ENCODE measurements at regions not wholly inside any gene's neighbourhood (a gene's known extent, or its start where the extent isn't known, plus 50 kb on each side); places are given as distances from the start of the nearest gene placed in this dataset.
"Not testable (repeated sequence)": the region's sequence is repeated elsewhere in the genome, so short reads cannot be mapped to it uniquely, and the experiment has no call there.

DNA sequence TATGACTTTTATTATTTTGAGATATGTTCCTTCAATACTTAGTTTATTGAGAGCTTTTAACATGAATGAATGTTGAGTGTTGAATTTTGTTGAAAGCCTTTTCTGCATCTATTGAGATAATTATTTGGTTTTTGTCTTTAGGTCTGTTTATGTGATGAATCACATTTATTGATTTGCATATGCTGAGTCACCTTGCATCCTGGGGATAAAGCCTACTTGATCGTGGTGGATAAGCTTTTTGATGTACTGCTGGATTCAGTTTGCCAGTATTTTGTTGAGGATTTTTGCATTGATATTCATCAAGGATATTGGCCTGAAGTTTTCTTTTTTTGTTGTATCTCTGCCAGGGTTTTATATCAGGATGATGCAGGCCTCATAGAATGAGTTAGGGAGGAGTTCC lies 106.5 kb upstream of the DAZL start:
- DNase-seq: not testable (repeated sequence)

DNA sequence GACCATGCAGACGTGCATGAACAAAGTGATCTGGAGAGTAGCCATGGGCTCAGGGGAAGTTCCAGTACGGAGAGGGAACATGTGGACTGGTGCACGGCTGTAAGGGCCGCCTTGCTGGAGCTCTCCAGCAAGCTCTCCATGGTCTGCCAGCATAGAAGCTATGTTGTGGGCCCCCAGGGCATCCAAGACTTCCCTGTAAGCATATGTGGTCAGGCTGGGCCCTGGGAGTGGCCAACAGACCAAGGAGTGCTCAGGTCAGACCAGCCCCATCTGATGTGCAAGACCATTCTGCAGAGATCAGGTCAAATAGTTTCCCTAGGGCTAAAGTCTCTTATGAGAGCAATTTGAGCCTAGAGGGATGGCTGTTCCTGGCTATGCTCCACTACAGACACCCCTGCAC lies 110.1 kb upstream of the DAZL start:
- DNase-seq: no peak

DNA sequence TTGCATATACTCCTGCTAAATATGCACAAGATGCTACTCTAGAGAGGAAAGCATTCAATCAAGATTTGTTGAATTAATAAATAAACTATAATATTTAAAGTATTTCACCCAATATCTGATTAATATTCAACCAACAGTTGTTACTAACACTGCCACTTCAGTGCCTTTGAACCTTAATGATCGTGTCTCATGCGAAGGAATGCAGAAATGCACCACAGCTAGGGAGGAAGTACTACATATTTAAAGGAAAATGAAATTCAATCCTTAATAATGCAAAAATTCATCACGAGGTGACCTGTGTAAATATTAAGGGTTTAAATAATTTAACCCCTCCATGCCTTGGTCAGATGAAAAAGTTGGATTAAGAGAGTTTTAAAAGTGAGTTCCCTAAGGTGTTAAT lies 114.2 kb upstream of the DAZL start:
- no peak for DNase-seq

DNA sequence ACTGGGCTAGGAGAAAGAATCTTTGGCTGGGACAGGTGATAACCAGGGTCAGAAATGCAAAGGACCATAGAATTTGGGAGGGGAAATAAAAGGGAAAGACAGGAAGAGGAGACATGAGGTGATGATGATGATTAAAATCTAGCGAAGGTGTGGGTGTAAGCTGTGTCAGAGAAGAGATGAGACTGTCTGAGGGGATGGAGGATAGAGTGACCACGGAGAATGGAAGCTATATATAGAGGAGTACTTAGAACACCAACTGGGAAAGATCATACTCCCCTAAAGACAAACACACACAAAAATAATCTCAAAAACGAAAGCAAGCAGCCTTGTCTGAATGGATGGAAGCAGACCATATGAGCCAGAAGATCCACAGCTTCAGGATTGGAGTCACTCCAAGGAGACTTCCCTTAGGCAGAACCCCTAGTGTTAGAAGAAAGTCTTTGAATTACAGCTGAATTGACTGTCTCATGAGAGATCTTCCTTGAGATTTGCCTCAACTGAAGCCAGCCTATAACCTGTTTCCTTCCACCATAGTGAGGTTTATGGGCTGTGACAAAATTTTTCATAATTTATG lies 115.2 kb upstream of the DAZL start:
- no peak for DNase-seq

DNA sequence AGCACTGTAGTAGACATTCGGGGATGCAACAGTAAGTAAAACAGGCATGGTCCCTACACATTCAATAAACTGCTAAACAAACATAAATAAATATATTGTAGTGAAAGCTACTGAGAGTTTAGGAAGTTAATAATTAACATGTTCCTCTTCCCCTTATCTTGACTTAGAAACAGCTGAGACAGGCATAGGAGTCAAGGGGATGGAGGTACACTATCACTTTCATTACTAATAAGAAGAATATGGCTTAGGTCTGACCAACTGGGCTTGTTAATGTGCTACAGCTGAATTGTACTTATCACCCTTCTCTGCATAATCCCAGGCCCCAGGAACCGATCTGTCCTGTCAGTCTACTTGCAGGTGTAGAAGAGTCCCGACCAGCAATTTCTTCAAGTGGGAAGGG lies 116.3 kb upstream of the DAZL start:
- DNase-seq: no peak

DNA sequence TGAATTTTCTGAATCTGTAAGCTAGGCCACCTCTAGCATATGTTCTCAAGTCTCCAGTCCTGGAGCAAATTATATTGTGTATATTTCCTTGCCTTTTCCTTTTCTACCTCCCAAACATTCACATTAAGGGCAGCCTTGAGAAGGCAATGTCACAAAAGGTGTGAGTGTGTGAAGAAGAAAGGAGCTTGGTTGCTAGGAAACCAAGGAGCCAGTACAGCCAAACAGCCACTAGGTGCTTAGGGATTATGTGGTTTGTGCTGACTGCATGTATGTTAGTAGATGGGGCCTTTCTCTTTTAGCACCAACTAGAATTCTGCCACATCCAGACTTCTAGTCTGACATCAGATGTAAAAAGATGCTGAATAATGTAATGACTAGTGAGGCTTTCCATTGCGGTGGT lies 118.8 kb upstream of the DAZL start:
- DNase-seq: no peak

DNA sequence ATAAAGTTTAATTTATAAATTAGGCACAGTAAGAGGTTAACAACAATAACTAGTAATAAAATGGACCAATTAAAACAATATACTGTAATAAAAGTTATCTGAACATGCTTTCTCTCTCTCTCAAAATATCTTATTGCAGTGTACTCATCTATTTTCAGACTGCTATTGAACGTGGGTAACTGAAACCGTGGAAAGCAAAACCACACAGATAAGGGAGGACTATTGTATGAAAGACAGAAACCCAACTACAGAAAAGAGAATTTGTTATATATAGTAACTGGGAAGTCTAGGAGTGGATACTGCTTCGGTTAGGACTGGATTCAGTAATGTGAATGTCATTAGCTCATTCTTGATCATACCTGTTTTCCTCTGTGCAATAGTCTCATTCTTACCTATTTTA lies 119.3 kb upstream of the DAZL start:
- DNase-seq: no peak

DNA sequence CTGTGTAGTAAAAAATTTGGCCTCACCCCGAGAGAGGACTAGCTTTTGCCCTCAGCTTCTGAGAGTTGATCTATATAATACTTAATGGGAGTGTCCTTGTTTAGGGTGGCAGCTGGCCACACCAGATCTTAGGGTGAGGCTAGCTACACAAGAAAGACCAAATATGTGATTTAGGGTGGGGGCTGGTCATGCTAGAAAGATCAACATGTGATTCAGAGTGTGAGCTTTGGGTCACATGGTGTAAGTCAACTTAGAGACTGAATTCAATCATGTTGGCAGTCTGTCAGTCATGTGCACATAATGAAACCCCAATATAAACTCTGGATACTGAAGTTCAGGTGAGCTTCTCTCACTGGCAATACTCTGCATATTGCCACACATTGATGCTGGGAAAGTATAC lies 120.7 kb upstream of the DAZL start:
- DNase-seq: no peak

DNA sequence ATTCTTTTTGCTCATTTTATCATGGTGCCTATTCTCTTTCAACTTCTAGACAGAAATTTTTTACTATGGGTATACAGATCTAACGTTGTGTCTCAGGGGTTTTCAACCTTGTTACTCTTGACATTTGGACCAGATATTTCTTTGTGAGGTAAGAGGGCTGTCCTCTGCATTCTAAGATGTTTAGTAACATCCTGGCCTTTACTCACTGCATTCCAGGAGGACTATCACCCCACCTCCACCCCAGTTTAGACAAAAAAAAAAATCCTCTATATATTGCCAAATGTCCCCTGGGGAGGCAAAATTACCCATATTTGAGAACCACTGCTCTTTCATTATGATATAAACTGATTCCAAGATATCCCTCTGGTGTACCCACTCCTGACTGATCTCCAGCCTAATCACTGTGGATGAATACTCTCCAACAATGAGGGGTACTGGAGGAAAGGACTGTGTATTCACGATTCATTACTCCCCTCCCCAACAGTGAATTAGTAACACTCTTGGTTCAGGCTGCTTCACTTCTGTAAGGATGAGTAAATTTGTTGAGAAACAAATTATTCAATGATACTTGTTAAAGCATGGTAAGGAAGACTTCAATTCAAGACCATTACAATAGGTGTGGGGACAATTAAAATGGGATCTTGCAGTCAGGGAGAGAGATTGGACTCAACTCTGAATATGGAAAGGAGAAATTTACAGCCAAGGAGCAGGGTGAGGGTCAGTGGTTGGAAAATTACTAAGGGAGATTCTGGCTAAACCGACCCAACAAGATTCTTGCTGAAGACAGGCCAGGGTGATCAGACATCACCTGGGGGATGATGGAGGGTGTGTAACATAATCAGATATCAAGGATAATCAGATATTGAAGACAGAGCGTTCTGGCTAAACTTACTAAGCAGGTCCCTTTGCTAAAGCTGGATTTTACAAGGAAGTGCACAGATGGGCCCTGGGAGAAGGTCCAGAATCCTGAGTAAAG lies 123.8 kb upstream of the DAZL start:
- no peak for DNase-seq

DNA sequence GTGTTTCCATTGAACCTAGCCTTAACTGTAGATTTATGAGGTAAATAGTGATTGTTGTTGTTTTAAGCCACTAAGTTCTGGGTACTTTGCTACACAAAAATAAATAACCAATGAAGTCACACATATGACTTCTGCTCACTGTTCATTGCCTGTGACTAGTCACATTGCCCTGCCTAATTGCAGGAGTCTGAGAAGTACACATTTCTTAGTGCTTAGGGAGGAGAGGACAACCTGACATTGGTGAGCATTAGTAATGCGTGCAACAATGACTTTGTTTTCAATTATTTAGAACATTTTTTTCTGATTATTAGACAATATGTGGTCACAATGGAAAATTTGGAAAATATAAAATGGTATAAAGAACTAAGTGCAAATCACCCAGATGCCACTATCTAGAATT lies 133.2 kb upstream of the DAZL start:
- no peak for DNase-seq

DNA sequence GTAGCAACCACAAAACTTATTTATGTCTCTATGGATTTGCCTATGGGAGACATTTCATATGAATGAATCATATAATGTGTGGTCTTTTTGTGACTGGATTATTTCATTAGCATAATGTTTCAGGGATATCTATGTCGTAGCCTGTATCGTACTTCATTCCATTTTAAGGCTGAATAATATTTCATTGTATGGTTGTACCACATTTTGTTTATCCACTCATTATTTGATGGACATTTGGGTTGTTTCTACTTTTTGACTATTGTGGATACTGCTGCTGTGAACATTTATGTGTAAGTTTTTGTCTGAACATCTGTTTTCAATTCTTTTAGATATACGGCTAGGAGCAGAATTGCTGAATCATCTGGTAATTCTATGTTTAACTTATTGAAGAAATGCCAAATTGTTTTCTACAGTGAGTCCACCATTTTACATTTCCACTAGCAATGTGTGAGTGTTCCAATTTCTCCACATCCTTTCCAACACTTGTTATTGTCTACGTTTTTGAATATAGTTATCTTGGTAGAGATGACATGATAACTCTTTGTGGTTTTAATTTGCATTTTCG lies 134.4 kb upstream of the DAZL start:
- DNase-seq: no peak

DNA sequence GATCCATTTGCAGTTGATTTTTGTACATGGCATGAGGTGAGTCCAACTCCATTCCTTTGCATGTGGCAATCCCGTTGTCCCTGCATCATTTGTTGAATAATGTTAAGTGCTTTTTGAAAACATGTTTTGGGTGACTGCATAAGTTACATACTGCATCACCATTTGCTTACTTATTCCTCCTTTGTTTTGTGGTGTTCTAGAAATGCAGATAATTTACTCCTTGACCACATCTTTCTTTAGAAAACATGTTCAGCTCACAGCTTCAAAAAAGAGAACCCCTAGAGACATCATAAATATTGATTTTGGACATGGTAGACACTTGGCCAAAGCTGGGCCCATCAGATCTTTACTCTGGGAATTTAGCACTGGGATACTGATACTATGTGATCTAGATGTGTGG lies 135.3 kb upstream of the DAZL start:
- DNase-seq: no peak

DNA sequence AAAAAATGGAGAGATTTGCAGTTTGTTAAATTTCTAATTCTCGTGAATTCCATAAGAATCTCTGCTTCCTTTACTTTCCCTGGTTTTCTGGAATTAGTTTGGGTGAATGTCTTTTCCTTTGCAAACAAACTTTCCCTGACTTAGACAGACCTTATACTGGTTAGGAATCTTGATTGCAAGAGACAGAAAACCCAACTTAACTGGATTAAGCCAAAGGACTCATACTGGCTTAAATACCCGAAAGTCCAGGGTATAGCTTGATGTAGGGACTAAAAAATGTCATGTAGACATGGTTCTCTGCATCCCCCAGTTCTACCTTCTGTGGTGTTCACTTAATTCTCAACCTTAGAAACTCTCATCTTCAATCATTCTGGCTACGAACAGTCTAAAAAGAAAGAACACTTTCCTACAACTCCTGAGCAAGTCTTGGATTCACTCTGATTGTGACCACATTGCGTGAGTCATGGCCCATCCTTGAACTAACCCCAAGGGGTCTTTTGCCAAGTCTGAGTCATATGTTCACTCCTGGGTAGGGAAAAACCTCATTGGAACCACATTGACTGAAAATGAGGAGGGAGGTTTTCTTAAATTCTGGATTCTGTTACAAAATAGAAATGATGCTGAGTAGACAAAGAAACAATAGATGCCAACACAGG lies 136.0 kb upstream of the DAZL start:
- peak; percentile 21 for DNase-seq

DNA sequence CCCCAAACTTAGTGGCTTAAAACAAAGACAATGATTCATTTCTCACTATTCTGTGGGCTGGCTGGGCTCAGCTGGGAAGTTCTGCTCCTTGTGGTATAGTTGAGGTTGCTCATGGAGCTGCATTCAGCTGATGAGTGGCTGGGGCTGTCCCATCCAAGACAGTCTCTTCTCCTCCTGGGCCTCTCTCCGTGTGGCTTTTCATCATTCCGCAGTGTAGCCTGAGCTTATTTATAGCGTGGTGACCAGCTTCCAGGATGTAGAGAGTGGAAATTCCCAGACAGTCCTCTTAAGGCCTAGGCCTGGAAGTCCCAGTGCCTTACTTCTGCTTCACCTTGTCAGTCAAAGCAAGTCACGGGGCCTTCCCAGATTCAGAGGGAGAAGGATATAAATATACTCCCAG lies 136.7 kb upstream of the DAZL start:
- DNase-seq: peak; percentile 21

DNA sequence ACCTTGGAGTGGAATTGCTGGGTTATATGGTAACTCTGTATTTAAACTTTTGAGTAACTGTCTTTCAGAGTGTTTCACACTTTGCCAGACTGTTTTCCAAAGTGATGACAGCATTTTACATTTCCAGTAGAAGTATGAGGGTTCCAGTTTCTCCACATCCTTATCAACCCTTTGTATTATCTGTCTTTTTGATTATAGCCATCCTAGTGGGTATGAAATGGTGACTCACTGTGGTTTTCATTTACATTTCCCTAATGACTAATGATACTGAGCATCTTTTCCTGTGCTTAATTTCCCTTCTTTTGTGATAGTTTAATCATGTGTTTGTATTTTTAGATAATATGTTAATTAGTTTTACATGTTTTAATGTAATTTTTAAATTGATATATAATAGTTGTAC lies 138.1 kb upstream of the DAZL start:
- DNase-seq: no peak

DNA sequence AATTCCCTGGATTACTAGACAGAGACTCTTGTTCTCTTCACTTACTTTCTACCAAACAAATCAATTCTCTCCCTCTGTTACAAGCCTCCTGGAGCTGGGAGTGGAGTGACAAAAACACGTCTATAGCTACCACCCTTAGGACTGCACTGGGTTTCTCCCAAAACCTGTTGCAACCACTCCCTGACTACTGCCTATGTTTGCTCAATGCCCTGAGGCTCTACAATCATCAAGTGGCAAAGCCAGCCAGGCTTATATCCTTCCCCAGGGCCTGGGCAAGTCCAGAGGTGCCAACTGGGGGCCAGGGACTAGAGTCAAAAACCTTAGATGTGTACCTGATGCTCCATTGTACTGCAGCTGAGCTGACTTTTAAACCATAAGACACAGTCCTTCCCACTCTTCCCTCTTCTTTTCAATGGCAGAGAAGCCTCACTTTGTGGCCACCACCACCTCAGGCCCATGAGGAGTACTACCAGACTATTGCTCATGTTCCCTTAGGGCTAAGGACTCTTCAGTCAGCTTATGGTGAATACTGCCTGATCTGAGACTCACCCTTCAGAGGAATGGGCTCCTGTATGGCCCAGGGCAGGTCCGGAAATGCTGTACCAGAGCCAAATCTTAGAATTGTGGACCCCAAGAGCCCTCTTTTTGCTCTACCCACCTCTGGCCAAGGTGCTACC lies 125.4 kb upstream of the PLCL2 start:
- DNase-seq: no peak

DNA sequence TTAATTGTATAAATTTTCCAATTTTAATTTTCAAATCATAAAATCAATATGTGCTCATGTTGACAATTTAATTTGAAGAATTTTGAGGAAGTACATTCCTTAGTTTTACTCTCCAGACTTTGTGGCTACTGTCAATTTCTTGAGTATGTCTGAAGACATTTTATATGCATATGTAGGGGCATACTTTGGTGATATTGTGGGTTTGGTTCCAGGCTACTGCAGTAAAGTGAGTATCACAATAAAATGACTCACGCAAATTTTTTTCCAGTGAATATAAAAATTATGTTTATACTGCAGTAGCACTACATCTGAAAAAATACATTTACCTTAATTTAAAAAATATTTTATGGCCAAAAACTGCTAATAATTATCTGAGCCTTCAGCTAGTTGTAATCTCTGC lies 123.2 kb upstream of the PLCL2 start:
- DNase-seq: no peak

DNA sequence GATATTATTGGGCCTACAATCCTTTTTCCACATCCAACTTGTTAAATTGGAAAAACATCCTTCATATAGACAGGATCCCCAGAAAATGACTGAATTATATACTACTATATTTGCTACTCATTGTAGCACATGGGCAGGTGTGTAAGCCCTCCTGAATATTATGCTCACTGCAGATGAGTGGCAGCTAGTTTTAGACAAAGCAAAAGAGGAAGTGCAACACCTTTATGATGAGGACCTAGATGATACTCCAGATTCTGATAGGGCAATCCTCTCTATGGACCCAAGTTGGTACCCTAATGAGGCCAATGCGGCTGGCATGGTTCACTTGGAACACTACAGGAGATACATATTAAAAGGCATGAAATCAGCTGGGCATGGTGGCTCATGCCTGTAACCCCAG lies 119.1 kb upstream of the PLCL2 start:
- no peak for DNase-seq

DNA sequence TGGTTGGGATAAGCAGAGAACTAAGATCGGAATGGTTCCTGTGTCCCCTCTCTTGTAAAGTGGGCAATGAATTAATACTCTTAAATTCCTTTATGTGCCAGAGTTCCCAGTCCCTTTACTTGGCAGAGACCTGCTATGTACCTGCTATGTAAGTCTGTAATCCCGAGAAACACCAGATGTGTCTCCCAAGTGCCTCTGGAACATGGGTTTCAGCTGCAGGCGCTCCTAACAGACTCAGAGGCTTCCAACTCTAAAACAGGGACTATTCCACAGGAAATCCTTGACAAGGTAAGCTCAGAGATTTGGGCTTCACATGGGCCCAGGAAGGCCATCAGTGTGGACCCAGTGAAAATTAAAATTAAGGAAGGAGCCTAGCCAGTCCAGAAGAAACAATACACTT lies 117.7 kb upstream of the PLCL2 start:
- DNase-seq: no peak

DNA sequence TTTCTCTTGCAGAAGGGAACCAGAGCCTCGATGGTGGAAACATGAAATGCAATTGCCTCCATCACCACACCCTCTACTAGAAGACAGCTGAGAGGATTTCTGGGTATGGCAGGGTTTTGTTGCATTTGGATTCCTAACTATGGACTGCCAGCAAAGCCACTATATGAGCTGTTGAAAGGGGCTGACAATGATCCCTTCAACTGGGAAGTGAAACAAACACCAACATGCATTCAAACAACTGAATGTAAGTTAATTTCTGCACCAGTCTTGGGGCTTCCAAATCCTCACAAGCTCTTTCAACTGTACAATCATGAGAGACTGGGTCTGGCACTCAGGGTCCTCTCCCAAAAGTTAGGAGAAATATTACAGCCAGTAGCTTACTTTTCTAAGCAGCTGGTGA lies 116.7 kb upstream of the PLCL2 start:
- DNase-seq: no peak

DNA sequence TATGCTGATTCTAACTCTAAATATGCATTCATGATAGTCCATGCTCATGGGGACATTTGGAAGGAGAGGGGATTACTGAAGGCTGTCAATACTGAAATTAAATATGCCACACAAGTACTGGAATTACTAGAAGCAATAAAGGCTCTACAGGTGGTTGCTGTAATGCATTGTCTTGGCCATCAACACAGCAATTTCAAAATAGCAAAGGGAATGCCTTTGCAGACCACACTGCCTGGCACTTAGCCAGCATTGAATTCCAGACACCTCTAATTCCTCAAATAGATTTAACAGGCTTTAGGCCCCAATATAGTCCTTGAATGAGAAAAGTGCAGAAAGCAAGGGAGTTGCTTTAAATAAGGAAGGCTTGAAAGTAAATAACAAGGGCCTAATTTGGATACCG lies 115.8 kb upstream of the PLCL2 start:
- no peak for DNase-seq

DNA sequence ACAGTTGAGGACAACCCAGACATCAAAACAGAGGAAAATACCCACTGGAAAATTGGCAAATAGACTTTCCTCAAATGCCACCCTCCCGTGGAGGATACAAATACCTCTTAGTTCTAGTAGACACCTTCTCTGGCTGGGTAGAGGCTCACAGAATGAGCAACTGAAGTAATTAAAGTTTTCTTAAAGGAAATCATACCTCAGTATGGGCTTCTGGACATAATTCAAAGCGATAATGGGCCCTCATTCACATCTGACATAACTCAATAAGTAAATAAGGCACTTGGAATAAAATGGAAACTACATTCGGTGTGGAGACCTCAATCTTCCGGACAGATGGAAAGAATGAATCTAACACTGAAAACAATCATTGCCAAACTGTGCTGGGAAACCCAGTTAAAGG lies 115.2 kb upstream of the PLCL2 start:
- DNase-seq: no peak

DNA sequence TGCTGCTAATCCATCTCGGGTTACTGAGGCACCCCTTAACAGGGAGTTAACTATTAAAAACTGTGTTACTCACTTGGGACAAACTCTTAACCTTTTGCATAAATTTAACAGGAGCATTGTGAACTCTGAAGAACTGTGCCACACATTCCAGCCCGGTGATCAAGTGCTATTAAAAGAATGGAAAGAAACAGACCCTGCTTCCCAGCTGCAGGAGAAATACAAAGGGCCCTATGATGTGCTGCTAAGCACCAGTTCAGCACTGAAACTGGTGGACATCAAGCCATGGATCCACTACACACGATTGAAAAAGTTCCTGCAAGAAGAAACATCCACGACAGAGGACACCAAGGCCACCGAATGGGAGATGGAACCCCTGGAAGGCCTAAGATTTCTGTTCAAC lies 114.7 kb upstream of the PLCL2 start:
- no peak for DNase-seq
